Endothelial cell of umbilical vein (primary cell): ENCODE measurements at regions not wholly inside any gene's neighbourhood (a gene's known extent, or its start where the extent isn't known, plus 50 kb on each side); places are given as distances from the start of the nearest gene placed in this dataset.

Experiments used
- BruUV-seq: library from RNA; stranded (reverse); fragments of 400-500 nt; replicated peaks from 2 replicates; lab custom pipeline; 2021; lab: Mats Ljungman, UMichigan
- CTCF ChIA-PET: fragments of 300-600, 350-600 bp; sonication (Branson Sonifier 250); formaldehyde crosslinking; loops from one replicate; lab custom pipeline; 2021; ENCODE audit warnings: antibody characterized with exemption, inconsistent platforms; lab: Charles Lee
- POLR2A ChIA-PET: fragments of 300-600, 350-600 bp; sonication (Branson Sonifier 250); formaldehyde crosslinking; loops from one replicate; lab custom pipeline; 2021; ENCODE audit warnings: antibody characterized with exemption, inconsistent platforms; lab: Charles Lee
- DNase-seq: peaks from one replicate; pipeline ENCODE4 v3.0.0-alpha.2; 2011; ENCODE audit warnings: low read depth, low spot score
- FAIRE-seq: peaks from 2 replicates; lab custom pipeline; 2011; peaks lifted over from hg19 to GRCh38; lab: Jason Lieb, UNC
- H2AFZ ChIP-seq: 2 replicates; pipeline ENCODE4 v1.6.0; 2012; ENCODE audit warnings: low read depth, low read length, control low read depth, inconsistent platforms
- H3K27ac ChIP-seq: 2 replicates; pipeline ENCODE4 v1.5.1; 2011; ENCODE audit warnings: low read depth, mild to moderate bottlenecking, control low read depth, low read length, moderate library complexity; ENCODE audit not compliant: insufficient read depth
- H3K27me3 ChIP-seq, 2 experiments: 2 replicates each; pipeline versions ENCODE4 v1.6.0 to v1.6.1; 2011; ENCODE audit warnings: low read length in 2 of 2, mixed read lengths in 1 of 2; ENCODE audit not compliant: control insufficient read depth in 2 of 2, insufficient read depth in 2 of 2
- H3K36me3 ChIP-seq, 2 experiments: 2 replicates in 1 of 2; 3 replicates in 1 of 2; pipeline ENCODE4 v1.5.1; 2011; ENCODE audit warnings: low read length in 2 of 2, mild to moderate bottlenecking in 1 of 2, moderate library complexity in 1 of 2; ENCODE audit not compliant: control insufficient read depth in 2 of 2, insufficient read depth in 2 of 2; ENCODE audit errors: extremely low read depth in 1 of 2
- H3K4me1 ChIP-seq: 3 replicates; pipeline ENCODE4 v1.5.1; 2011; ENCODE audit warnings: mild to moderate bottlenecking, low read length; ENCODE audit not compliant: control insufficient read depth, insufficient read depth; ENCODE audit errors: extremely low read depth
- H3K4me2 ChIP-seq: 2 replicates; pipeline ENCODE4 v1.6.1; 2011; ENCODE audit warnings: low read length, control low read depth, mixed read lengths; ENCODE audit not compliant: insufficient read depth
- H3K4me3 ChIP-seq, 3 experiments: fragments of 200-600 bp in 1 of 3; sonication (generic), shearing (Covaris generic) in 1 of 3; replicated peaks in 1 of 3; 2 replicates each; pipeline ENCODE4 v1.5.1; 2011 to 2016; ENCODE audit warnings: control low read depth in 3 of 3, low read length in 3 of 3, mild to moderate bottlenecking in 2 of 3, inconsistent platforms in 1 of 3, low read depth in 1 of 3, moderate library complexity in 1 of 3; ENCODE audit not compliant: insufficient read depth in 1 of 3
- H3K79me2 ChIP-seq: 2 replicates; pipeline ENCODE4 v1.6.0; 2012; ENCODE audit warnings: low read length, inconsistent platforms; ENCODE audit not compliant: control insufficient read depth, insufficient read depth
- H3K9ac ChIP-seq: replicated peaks from 2 replicates; pipeline ENCODE3; 2011; ENCODE audit warnings: low read length, control low read depth; ENCODE audit not compliant: insufficient read depth; ENCODE audit errors: extremely low read depth
- H3K9me1 ChIP-seq: replicated peaks from 3 replicates; pipeline ENCODE4 v1.6.0; 2011; ENCODE audit warnings: mild to moderate bottlenecking, low read length; ENCODE audit not compliant: control insufficient read depth, insufficient read depth; ENCODE audit errors: extremely low read depth
- H3K9me3 ChIP-seq: replicated peaks from 2 replicates; pipeline ENCODE4 v1.5.1; 2012; ENCODE audit warnings: low read length, inconsistent platforms; ENCODE audit not compliant: control insufficient read depth, insufficient read depth
- H4K20me1 ChIP-seq: replicated peaks from 2 replicates; pipeline ENCODE3; 2011; ENCODE audit warnings: mild to moderate bottlenecking, low read length; ENCODE audit not compliant: control insufficient read depth, insufficient read depth; ENCODE audit errors: extremely low read depth
- CTCF ChIP-seq, 2 donors: IDR thresholded peaks; 1 replicate in 1 of 2; 2 replicates in 1 of 2; pipeline ENCODE4 v1.5.1; 2011; ENCODE audit warnings: low read length in 2 of 2, mild to moderate bottlenecking in 2 of 2, moderate library complexity in 2 of 2, control low read depth in 1 of 2, inconsistent platforms in 1 of 2, low read depth in 1 of 2; ENCODE audit not compliant: insufficient read depth in 1 of 2; ENCODE audit errors: extremely low read depth in 1 of 2
- EZH2 ChIP-seq: IDR thresholded peaks from 2 replicates; pipeline ENCODE4 v1.6.1; 2012; ENCODE audit warnings: borderline replicate concordance, low read depth, mild to moderate bottlenecking, moderate library complexity, low read length, inconsistent platforms; ENCODE audit not compliant: severe bottlenecking
- FOS ChIP-seq: IDR thresholded peaks from 2 replicates; pipeline ENCODE4 v1.6.1; 2011; ENCODE audit warnings: mild to moderate bottlenecking, low read length, moderate library complexity, borderline replicate concordance; ENCODE audit not compliant: insufficient read depth
- GATA2 ChIP-seq: IDR thresholded peaks from 2 replicates; pipeline ENCODE4 v1.7.0; 2011; ENCODE audit warnings: low read depth, mild to moderate bottlenecking, moderate library complexity, mixed read lengths, low read length; ENCODE audit not compliant: insufficient read length, insufficient read depth
- JUN ChIP-seq: IDR thresholded peaks from 2 replicates; pipeline ENCODE4 v1.6.1; 2011; ENCODE audit warnings: borderline replicate concordance, low read depth; ENCODE audit not compliant: insufficient read length, insufficient read depth
- MAX ChIP-seq: IDR thresholded peaks from 2 replicates; pipeline ENCODE4 v1.6.1; 2011; ENCODE audit not compliant: insufficient read depth, insufficient read length
- MYC ChIP-seq: IDR thresholded peaks from one replicate; pipeline ENCODE4 v1.6.1; 2011; ENCODE audit warnings: mild to moderate bottlenecking, low read depth, low read length
- POLR2A ChIP-seq: IDR thresholded peaks from 2 replicates; pipeline ENCODE4 v1.6.1; 2012; ENCODE audit warnings: low read depth, mild to moderate bottlenecking, control low read depth, low read length
- POLR2AphosphoS5 ChIP-seq: IDR thresholded peaks from 2 replicates; pipeline ENCODE4 v1.6.1; 2012; ENCODE audit warnings: low read depth, mild to moderate bottlenecking, control low read depth, low read length, moderate library complexity; ENCODE audit not compliant: insufficient read depth
- dilution Hi-C: fragments of 300-500 bp; cut with MboI; formaldehyde crosslinking; loops from one replicate; pipeline ENCODE4 v1.15.0; 2019; ENCODE audit warnings: low sequenced_read_pairs; ENCODE audit not compliant: extremely low pct_ligation_motif_present
- intact Hi-C: fragments of 100-400 bp; cut with micrococcal nuclease; formaldehyde crosslinking; loops from one replicate; pipeline ENCODE4 v1.10.0; 2022

DNA sequence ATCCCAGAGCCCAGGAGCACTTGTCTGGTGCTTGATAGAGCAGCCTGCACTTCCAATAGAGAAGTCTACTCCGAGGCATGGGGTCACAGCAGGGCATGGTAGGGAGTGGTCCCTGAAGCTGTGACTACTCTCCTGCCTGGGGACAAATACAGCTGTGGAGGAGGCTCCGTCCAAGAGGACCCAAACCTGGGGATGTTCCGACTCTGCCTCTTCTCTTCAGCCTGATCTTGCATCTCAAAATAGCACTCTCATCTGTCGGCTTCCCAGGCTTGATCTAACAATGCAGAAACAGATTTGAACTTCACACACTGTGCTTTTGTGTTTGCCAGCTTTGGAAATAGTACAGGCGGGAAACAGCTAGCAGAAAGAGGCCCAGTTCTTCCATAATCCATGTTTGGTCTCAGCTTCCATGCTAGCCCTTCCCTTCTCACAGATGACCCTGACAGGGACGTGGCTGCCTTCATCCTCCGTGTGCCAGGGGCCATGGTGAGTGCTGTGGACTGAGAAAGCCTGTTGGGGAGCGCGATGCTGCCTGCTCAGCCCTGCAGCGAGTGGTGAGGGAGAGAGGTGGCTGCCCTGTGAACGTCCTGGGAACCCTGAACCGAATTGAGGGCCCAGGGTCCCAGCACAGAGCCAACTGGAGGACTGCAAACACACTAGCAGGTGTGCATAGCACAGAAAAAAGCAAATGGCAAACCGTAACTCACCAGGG lies 150.3 kb upstream of the GPR12 start:
- Histone ChIP-seq H3K4me3 (no peak overlapping the region), H2AFZ (no peak overlapping the region), H4K20me1 (no peaks in the 10 kb centered on the region), H3K9me3 (no peaks in the 10 kb centered on the region), H3K27ac (no peak overlapping the region), H3K27me3 (peaks cover 0 to 2% of the 10 kb centered on the region in 2 experiments), H3K9ac (no peak overlapping the region), H3K4me1 (no peaks in the 10 kb centered on the region), H3K9me1 (no peaks in the 10 kb centered on the region), H3K79me2 (no peaks in the 10 kb centered on the region), H3K36me3 (no peaks in the 10 kb centered on the region), H3K4me2 (no peak overlapping the region)
- FAIRE-seq, result no peak
- intact Hi-C loops (no loop called here), dilution Hi-C loops (no loop called here)
- TF ChIP-seq FOS, result no peak
- TF ChIP-seq POLR2A, result no peak
- no peak for TF ChIP-seq CTCF (IDR thresholded peaks at IDR 0.05; ENCODE audit: extremely low read depth in 1 of 2, insufficient read depth in 1 of 2, low read depth in 1 of 2, low read length in 2 of 2)
- TF ChIP-seq POLR2AphosphoS5, result no peak
- no peak for TF ChIP-seq EZH2
- TF ChIP-seq JUN, result no peak
- TF ChIP-seq MYC, result no peak
- no peak for TF ChIP-seq GATA2
- TF ChIP-seq MAX, result no peak
- ChIA-PET POLR2A (no interaction called here), CTCF (interaction anchor here (1.3 kb wide), 1 partner anchor 38 kb away, joined by 4 read pairs; no protein-coding TSS in a partner anchor)
- DNase-seq, result no peak
- no TSS peak for BruUV-seq
